HCT116 (cell line): ENCODE measurements at regions not wholly inside any gene's neighbourhood (a gene's known extent, or its start where the extent isn't known, plus 50 kb on each side); places are given as distances from the start of the nearest gene placed in this dataset.

Experiments
- ATAC-seq: fragments of 200-7000 bp; cut with Tn5 transposase; 2 replicates; pipeline ENCODE4 v1.9.1; 2020; ENCODE audit warnings: mild to moderate bottlenecking, moderate library complexity
- BruUV-seq: library from RNA; stranded (reverse); fragments of 400-500 nt; replicated peaks from 2 replicates; lab custom pipeline; 2021; lab: Mats Ljungman, UMichigan
- CTCF ChIA-PET: fragments of 300-600 bp; sonication (Branson Sonifier 250); formaldehyde crosslinking; loops from one replicate; lab custom pipeline; 2021; ENCODE audit warnings: antibody characterized with exemption; lab: Charles Lee
- POLR2A ChIA-PET: fragments of 300-600, 350-600 bp; sonication (Branson Sonifier 250); formaldehyde crosslinking; loops from one replicate; lab custom pipeline; 2021; ENCODE audit warnings: antibody characterized with exemption; lab: Charles Lee
- RAD21 ChIA-PET, 2 experiments: fragments of 300-600 bp; sonication (Branson Sonifier 250); formaldehyde crosslinking; loops; one replicate each; lab custom pipeline; 2023; ENCODE audit warnings: low total read pairs in 2 of 2; ENCODE audit not compliant: uncharacterized antibody in 2 of 2, unreplicated experiment in 2 of 2, low non-redundant PET in 1 of 2; lab: Charles Lee
- DNase-seq: peaks from one replicate; pipeline ENCODE4 v3.0.0-alpha.2; 2010; ENCODE audit warnings: low read depth, low spot score
- H2AFZ ChIP-seq: fragments of 200-600 bp; shearing (Covaris generic), sonication (generic); 2 replicates; pipeline ENCODE4 v1.6.1; 2017; ENCODE audit warnings: low read depth, mixed run types, mixed read lengths, antibody characterized with exemption, low read length; ENCODE audit not compliant: poor library complexity, severe bottlenecking
- H3K27ac ChIP-seq: 2 replicates; pipeline ENCODE4 v1.5.1; 2012; ENCODE audit warnings: low read depth, low read length
- H3K27me3 ChIP-seq: fragments of 200-600 bp; sonication (generic); 2 replicates; pipeline ENCODE4 v1.6.1; 2016; ENCODE audit warnings: mixed run types, low read length, mixed read lengths; ENCODE audit not compliant: insufficient read depth
- H3K36me3 ChIP-seq, 2 experiments: fragments of 200-500 bp in 1 of 2; fragments of 200-600 bp in 1 of 2; sonication (Bioruptor generic) in 1 of 2; sonication (generic) in 1 of 2; 2 replicates each; pipeline versions ENCODE4 v1.5.1 to v1.6.1; 2014 to 2016; ENCODE audit warnings: low read length in 2 of 2, inconsistent platforms in 1 of 2, mixed read lengths in 1 of 2, mixed run types in 1 of 2; ENCODE audit not compliant: insufficient read depth in 2 of 2, control insufficient read depth in 1 of 2
- H3K4me1 ChIP-seq, 2 experiments: fragments of 200-600 bp in 1 of 2; sonication (generic) in 1 of 2; 2 replicates each; pipeline versions ENCODE4 v1.5.1 to v1.6.1; 2012 to 2017; ENCODE audit warnings: low read length in 2 of 2, inconsistent platforms in 1 of 2, mild to moderate bottlenecking in 1 of 2, mixed read lengths in 1 of 2, mixed run types in 1 of 2, moderate library complexity in 1 of 2; ENCODE audit not compliant: insufficient read depth in 2 of 2, control insufficient read depth in 1 of 2
- H3K4me2 ChIP-seq: fragments of 200-600 bp; sonication (generic); 2 replicates; pipeline ENCODE4 v1.6.1; 2017; ENCODE audit warnings: mixed run types, low read length, mixed read lengths
- H3K4me3 ChIP-seq, 2 experiments: fragments of 200-600 bp in 1 of 2; sonication (generic) in 1 of 2; replicated peaks in 1 of 2; 2 replicates each; pipeline ENCODE4 v1.5.1; 2011 to 2016; ENCODE audit warnings: low read length in 2 of 2, control low read depth in 1 of 2, low read depth in 1 of 2, mild to moderate bottlenecking in 1 of 2, mixed read lengths in 1 of 2, mixed run types in 1 of 2
- H3K79me2 ChIP-seq: fragments of 200-600 bp; sonication (generic); 2 replicates; pipeline ENCODE4 v1.6.1; 2017; ENCODE audit warnings: mild to moderate bottlenecking, mixed run types, low read length, moderate library complexity, mixed read lengths; ENCODE audit not compliant: insufficient read depth
- H3K9ac ChIP-seq: fragments of 200-600 bp; sonication (generic); 2 replicates; pipeline ENCODE4 v1.6.1; 2016; ENCODE audit warnings: low read length, mixed read lengths
- H3K9me2 ChIP-seq: fragments of 200-600 bp; sonication (generic), shearing (Covaris generic); 2 replicates; pipeline ENCODE4 v1.6.1; 2017; ENCODE audit warnings: mixed run types, mild to moderate bottlenecking, moderate library complexity; ENCODE audit not compliant: insufficient read depth
- H3K9me3 ChIP-seq, 2 experiments: fragments of 200-500 bp in 1 of 2; fragments of 200-600 bp in 1 of 2; sonication (Bioruptor generic) in 1 of 2; sonication (generic) in 1 of 2; 2 replicates each; pipeline ENCODE4 v1.6.1; 2014 to 2017; ENCODE audit warnings: low read length in 2 of 2, mixed read lengths in 2 of 2, inconsistent platforms in 1 of 2, low read depth in 1 of 2, mild to moderate bottlenecking in 1 of 2, mixed run types in 1 of 2, moderate library complexity in 1 of 2; ENCODE audit not compliant: control insufficient read depth in 1 of 2, insufficient read depth in 1 of 2
- H4K20me1 ChIP-seq: fragments of 200-600 bp; sonication (generic), shearing (Covaris generic); 2 replicates; pipeline ENCODE4 v1.6.1; 2017; ENCODE audit warnings: mixed run types, mild to moderate bottlenecking, moderate library complexity; ENCODE audit not compliant: insufficient read depth
- CEBPB ChIP-seq: IDR thresholded peaks from 2 replicates; pipeline ENCODE4 v1.6.1; 2012; ENCODE audit warnings: low read depth
- EGR1 ChIP-seq: IDR thresholded peaks from 2 replicates; pipeline ENCODE4 v1.6.1; 2012; ENCODE audit warnings: low read depth
- ELF1 ChIP-seq: IDR thresholded peaks from 2 replicates; pipeline ENCODE4 v1.6.1; 2012; ENCODE audit warnings: low read depth, borderline replicate concordance
- EZH2 ChIP-seq: fragments of 200-600 bp; sonication (generic); IDR thresholded peaks from 2 replicates; pipeline ENCODE4 v1.6.1; 2017; ENCODE audit warnings: antibody characterized with exemption, mixed run types
- EZH2phosphoT487 ChIP-seq: fragments of 200-600 bp; IDR thresholded peaks from 2 replicates; pipeline ENCODE4 v1.6.1; 2018; ENCODE audit warnings: antibody characterized with exemption, borderline replicate concordance
- FOSL1 ChIP-seq: IDR thresholded peaks from 2 replicates; pipeline ENCODE4 v1.6.1; 2012; ENCODE audit warnings: low read depth
- JUND ChIP-seq: IDR thresholded peaks from 2 replicates; pipeline ENCODE4 v1.6.1; 2012
- MAX ChIP-seq: IDR thresholded peaks from 2 replicates; pipeline ENCODE4 v1.6.1; 2012
- POLR2A ChIP-seq: IDR thresholded peaks from 2 replicates; pipeline ENCODE4 v1.7.0; 2011; ENCODE audit warnings: borderline replicate concordance; ENCODE audit not compliant: insufficient read depth, insufficient read length; ENCODE audit errors: extremely low read depth
- POLR2AphosphoS5 ChIP-seq: IDR thresholded peaks from 2 replicates; pipeline ENCODE4 v1.6.1; 2011; ENCODE audit warnings: mild to moderate bottlenecking, low read depth, low read length, moderate library complexity
- RAD21 ChIP-seq: IDR thresholded peaks from 2 replicates; pipeline ENCODE4 v1.6.1; 2012; ENCODE audit warnings: low read depth, mild to moderate bottlenecking
- SIN3A ChIP-seq: IDR thresholded peaks from 2 replicates; pipeline ENCODE4 v1.6.1; 2012; ENCODE audit warnings: low read depth
- SP1 ChIP-seq: IDR thresholded peaks from 2 replicates; pipeline ENCODE4 v1.6.1; 2012; ENCODE audit warnings: low read depth
- TCF7L2 ChIP-seq: IDR thresholded peaks from 2 replicates; pipeline ENCODE4 v1.7.0; 2011; ENCODE audit warnings: borderline replicate concordance, inconsistent platforms; ENCODE audit not compliant: insufficient read depth, insufficient read length; ENCODE audit errors: extremely low read depth
- YY1 ChIP-seq: IDR thresholded peaks from 2 replicates; pipeline ENCODE4 v1.6.1; 2011; ENCODE audit warnings: low read length, low read depth, moderate library complexity, mild to moderate bottlenecking; ENCODE audit not compliant: insufficient replicate concordance; ENCODE audit errors: extremely low read depth
- ZNF274 ChIP-seq: fragments of 200-500 bp; sonication (Bioruptor generic); IDR thresholded peaks from 2 replicates; pipeline ENCODE4 v1.6.1; 2014; ENCODE audit warnings: mild to moderate bottlenecking, low read depth, low read length, inconsistent platforms
- intact Hi-C: fragments of 100-400 bp; cut with micrococcal nuclease; formaldehyde crosslinking; loops from 2 replicates; pipeline ENCODE4 v1.10.0; 2022
- TF ChIP-seq, protein P1 (sequence below), 3 experiments: fragments of 200-600 bp in 1 of 3; sonication (generic) in 1 of 3; IDR thresholded peaks in 2 of 3; conservative IDR thresholded peaks in 1 of 3; 2 replicates each; pipeline ENCODE4 v1.5.1; 2012 to 2017; ENCODE audit warnings: low read depth in 2 of 3, low read length in 2 of 3, antibody characterized with exemption in 1 of 3, borderline replicate concordance in 1 of 3, control low read depth in 1 of 3, mild to moderate bottlenecking in 1 of 3, mixed read lengths in 1 of 3, mixed run types in 1 of 3, moderate library complexity in 1 of 3; ENCODE audit not compliant: insufficient read depth in 1 of 3
- TF ChIP-seq, protein P2 (sequence below): IDR thresholded peaks from 2 replicates; pipeline ENCODE4 v1.6.1; 2012
- TF ChIP-seq, protein P3 (sequence below): IDR thresholded peaks from 2 replicates; pipeline ENCODE4 v1.6.1; 2011; ENCODE audit warnings: mild to moderate bottlenecking, low read length, moderate library complexity; ENCODE audit not compliant: insufficient replicate concordance; ENCODE audit errors: extremely low read depth

GRCh38 chr7:97479740-97480290 is 252.1 kb upstream of the TAC1 start (continued):
- TF ChIP-seq POLR2A (no peak), CEBPB (no peak), RAD21 (no peak), FOSL1 (no peak), EZH2phosphoT487 (no peak)
- TF ChIP-seq, all 23 proteins: peak for 0

- Histone ChIP-seq H3K9me2 (no peaks in the 10 kb centered on the region), H3K4me2 (no peak overlapping the region), H3K79me2 (no peaks in the 10 kb centered on the region), H3K27me3 (peaks cover 11% of the 10 kb centered on the region), H3K9ac (no peak overlapping the region), H3K4me3 (no peak overlapping the region), H2AFZ (no peak overlapping the region), H3K4me1 (no peaks in the 10 kb centered on the region), H3K36me3 (no peaks in the 10 kb centered on the region), H3K9me3 (no peaks in the 10 kb centered on the region), H3K27ac (no peak overlapping the region), H4K20me1 (no peaks in the 10 kb centered on the region)
- RAD21 ChIA-PET: no interaction called here
- TF ChIP-seq POLR2AphosphoS5: no peak
- no peak for TF ChIP-seq CEBPB
- TF ChIP-seq, protein P1, sequence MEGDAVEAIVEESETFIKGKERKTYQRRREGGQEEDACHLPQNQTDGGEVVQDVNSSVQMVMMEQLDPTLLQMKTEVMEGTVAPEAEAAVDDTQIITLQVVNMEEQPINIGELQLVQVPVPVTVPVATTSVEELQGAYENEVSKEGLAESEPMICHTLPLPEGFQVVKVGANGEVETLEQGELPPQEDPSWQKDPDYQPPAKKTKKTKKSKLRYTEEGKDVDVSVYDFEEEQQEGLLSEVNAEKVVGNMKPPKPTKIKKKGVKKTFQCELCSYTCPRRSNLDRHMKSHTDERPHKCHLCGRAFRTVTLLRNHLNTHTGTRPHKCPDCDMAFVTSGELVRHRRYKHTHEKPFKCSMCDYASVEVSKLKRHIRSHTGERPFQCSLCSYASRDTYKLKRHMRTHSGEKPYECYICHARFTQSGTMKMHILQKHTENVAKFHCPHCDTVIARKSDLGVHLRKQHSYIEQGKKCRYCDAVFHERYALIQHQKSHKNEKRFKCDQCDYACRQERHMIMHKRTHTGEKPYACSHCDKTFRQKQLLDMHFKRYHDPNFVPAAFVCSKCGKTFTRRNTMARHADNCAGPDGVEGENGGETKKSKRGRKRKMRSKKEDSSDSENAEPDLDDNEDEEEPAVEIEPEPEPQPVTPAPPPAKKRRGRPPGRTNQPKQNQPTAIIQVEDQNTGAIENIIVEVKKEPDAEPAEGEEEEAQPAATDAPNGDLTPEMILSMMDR (IDR thresholded peaks at IDR 0.05 in 2 of 3, conservative IDR thresholded peaks at IDR 0.05 in 1 of 3; ENCODE audit: borderline replicate concordance in 1 of 3, insufficient read depth in 1 of 3, low read depth in 2 of 3, low read length in 2 of 3): no peak
- TF ChIP-seq YY1: no peak
- no peak for TF ChIP-seq EZH2phosphoT487
- no peak for TF ChIP-seq SIN3A
- no peak for TF ChIP-seq MAX
- no peak for TF ChIP-seq JUND
- no peak for TF ChIP-seq TCF7L2
- TF ChIP-seq EGR1: no peak
- no peak for TF ChIP-seq EZH2
- no peak for TF ChIP-seq FOSL1
- TF ChIP-seq, protein P2, sequence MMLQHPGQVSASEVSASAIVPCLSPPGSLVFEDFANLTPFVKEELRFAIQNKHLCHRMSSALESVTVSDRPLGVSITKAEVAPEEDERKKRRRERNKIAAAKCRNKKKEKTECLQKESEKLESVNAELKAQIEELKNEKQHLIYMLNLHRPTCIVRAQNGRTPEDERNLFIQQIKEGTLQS: no peak
- no peak for TF ChIP-seq ZNF274
- no peak for TF ChIP-seq ELF1
- TF ChIP-seq, protein P3, sequence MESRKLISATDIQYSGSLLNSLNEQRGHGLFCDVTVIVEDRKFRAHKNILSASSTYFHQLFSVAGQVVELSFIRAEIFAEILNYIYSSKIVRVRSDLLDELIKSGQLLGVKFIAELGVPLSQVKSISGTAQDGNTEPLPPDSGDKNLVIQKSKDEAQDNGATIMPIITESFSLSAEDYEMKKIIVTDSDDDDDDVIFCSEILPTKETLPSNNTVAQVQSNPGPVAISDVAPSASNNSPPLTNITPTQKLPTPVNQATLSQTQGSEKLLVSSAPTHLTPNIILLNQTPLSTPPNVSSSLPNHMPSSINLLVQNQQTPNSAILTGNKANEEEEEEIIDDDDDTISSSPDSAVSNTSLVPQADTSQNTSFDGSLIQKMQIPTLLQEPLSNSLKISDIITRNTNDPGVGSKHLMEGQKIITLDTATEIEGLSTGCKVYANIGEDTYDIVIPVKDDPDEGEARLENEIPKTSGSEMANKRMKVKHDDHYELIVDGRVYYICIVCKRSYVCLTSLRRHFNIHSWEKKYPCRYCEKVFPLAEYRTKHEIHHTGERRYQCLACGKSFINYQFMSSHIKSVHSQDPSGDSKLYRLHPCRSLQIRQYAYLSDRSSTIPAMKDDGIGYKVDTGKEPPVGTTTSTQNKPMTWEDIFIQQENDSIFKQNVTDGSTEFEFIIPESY: no peak
- TF ChIP-seq RAD21: no peak
- no peak for TF ChIP-seq SP1
- DNase-seq (no peak), ATAC-seq (no peak)
- no TSS peak for BruUV-seq
- POLR2A ChIA-PET: no interaction called here
- CTCF ChIA-PET: no interaction called here
- intact Hi-C loops: no loop called here
These were observed 251.0 kb upstream of the TAC1 start for GRCh38 chr7:97480772-97481390.
